WERI-Rb-1 (cell line): ENCODE measurements at regions not wholly inside any gene's neighbourhood (a gene's known extent, or its start where the extent isn't known, plus 50 kb on each side); places are given as distances from the start of the nearest gene placed in this dataset.

Experiments used
- DNase-seq: peaks from one replicate; pipeline ENCODE4 v3.0.0-alpha.2; 2020
- H3K27ac ChIP-seq: fragments of 250-450 bp; sonication (Bioruptor Pico); 2 replicates; pipeline ENCODE4 v1.5.1; 2020; ENCODE audit warnings: mild to moderate bottlenecking, moderate library complexity
- H3K27me3 ChIP-seq: fragments of 250-450 bp; sonication (Bioruptor Pico); 2 replicates; pipeline ENCODE4 v1.5.1; 2021; ENCODE audit warnings: mild to moderate bottlenecking, low read depth, moderate library complexity; ENCODE audit not compliant: insufficient read depth, severe bottlenecking
- H3K36me3 ChIP-seq: fragments of 250-450 bp; sonication (Bioruptor Pico); 2 replicates; pipeline ENCODE4 v1.5.1; 2020; ENCODE audit warnings: mild to moderate bottlenecking, moderate library complexity
- H3K4me3 ChIP-seq: 2 replicates; pipeline ENCODE4 v1.5.1; 2011; ENCODE audit warnings: low read depth, mild to moderate bottlenecking, control low read depth, low read length
- H3K9me3 ChIP-seq: fragments of 250-450 bp; sonication (Bioruptor Pico); 2 replicates; pipeline ENCODE4 v1.5.1; 2021; ENCODE audit warnings: mild to moderate bottlenecking, moderate library complexity; ENCODE audit not compliant: severe bottlenecking
- TF ChIP-seq, protein P1 (sequence below): IDR thresholded peaks from 2 replicates; pipeline ENCODE4 v1.5.1; 2011; ENCODE audit warnings: low read depth, mild to moderate bottlenecking, control low read depth, inconsistent platforms, low read length

DNA sequence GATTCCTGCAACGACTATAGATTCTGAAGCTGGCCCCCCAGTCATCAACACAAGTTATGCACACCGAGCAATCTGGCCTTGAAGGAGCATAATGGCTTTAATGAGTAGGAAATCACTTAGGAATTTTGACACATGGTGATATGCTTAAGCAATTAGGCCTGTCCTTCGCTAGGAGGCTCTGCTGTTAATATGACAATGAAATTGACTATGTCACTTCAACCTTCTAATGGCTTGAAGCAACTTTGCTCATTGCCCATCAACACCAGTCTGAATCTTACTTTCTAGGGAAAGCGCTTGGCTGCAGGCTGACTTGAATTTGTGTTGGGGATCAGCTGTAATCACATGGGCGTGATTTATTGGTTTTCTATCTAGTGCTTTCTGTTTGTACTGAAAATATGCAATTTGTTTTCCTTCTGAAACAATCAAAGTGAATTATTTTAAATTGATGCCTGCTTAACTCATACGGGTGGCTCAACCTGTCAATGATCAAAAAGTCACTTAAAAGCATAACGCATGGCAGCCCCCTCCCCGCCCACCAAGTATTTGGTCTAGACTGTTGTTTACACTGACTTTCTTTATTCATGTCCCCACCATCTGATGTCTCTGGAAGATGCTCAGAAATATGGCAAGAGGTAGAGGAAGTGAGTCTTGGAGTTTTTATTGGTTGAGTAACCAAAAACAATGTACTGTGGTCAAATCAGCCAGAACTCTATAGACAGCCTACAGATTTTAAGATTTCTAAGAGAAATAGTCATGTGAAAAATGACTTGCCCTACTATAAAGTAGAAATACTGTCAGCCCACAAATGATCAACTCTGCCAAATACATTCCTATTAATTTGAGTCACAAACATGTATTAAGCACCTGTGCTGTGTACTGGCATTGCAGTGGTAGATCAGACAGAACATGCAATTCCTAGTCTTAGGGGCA is 344.9 kb downstream of the RBM43 start:
- H3K9me3 ChIP-seq, result no peaks in the 10 kb centered on the region
- no peaks in the 10 kb centered on the region for H3K36me3 ChIP-seq
- no peak for DNase-seq
- H3K27me3 ChIP-seq, result no peaks in the 10 kb centered on the region
- H3K27ac ChIP-seq, result no peak overlapping the region
- no peak overlapping the region for H3K4me3 ChIP-seq
- TF ChIP-seq, protein P1, sequence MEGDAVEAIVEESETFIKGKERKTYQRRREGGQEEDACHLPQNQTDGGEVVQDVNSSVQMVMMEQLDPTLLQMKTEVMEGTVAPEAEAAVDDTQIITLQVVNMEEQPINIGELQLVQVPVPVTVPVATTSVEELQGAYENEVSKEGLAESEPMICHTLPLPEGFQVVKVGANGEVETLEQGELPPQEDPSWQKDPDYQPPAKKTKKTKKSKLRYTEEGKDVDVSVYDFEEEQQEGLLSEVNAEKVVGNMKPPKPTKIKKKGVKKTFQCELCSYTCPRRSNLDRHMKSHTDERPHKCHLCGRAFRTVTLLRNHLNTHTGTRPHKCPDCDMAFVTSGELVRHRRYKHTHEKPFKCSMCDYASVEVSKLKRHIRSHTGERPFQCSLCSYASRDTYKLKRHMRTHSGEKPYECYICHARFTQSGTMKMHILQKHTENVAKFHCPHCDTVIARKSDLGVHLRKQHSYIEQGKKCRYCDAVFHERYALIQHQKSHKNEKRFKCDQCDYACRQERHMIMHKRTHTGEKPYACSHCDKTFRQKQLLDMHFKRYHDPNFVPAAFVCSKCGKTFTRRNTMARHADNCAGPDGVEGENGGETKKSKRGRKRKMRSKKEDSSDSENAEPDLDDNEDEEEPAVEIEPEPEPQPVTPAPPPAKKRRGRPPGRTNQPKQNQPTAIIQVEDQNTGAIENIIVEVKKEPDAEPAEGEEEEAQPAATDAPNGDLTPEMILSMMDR, result no peak

DNA sequence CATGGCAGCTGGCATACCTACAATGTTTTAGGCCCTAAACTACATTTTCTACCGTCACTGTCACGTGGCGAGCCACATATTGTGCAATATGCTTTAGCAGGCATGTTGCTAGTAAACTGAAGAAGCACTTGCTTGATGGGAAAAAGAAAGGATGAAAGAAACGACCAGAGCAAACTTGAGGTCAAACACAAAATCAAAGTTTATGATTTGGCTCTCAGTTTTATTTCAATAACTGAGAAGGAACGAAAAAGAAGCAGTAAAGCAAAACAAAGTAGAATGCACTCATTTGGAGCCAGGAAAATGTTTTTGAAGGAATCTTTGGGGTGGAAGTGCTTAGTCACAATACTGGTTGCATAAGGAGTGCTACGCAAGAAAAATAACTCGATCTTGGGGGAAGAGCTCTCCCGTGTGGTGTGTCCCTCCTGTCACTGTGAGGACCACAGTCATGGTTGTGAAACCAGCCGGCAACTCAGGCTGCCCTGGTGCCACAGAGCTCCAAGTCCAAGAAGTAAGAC is 349.8 kb downstream of the RBM43 start:
- no peak overlapping the region for H3K27ac ChIP-seq
- peaks cover 3% of the 10 kb centered on the region for H3K9me3 ChIP-seq
- no peaks in the 10 kb centered on the region for H3K36me3 ChIP-seq
- H3K4me3 ChIP-seq, result no peak overlapping the region
- TF ChIP-seq, protein P1, result peak; percentile 31; the same call in 1 of the 2 replicates
- no peaks in the 10 kb centered on the region for H3K27me3 ChIP-seq
- peak; percentile 27 for DNase-seq

DNA sequence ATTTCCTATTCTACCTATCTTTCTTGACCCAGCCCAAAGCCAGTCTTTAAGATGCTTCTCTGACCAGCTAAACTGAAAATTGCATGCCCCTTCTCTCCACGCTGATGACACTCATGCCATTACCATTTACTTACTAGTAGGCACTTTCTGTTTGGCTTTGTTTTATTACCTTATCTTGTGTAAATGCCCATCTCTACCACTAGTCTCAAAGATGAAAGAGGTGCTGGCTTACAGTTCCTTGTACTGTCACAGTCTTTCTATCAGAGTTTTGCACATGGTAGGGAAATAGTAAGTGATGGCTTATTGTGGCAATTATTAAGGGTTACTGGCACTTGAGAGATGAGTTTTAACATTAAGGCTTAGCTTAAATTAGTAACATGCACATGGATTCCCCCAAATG is 352.1 kb downstream of the RBM43 start:
- Histone ChIP-seq H3K36me3 (no peaks in the 10 kb centered on the region), H3K27ac (no peak overlapping the region), H3K4me3 (no peak overlapping the region), H3K27me3 (no peaks in the 10 kb centered on the region), H3K9me3 (peaks cover 3% of the 10 kb centered on the region)
- no peak for DNase-seq
- TF ChIP-seq, protein P1, result no peak

DNA sequence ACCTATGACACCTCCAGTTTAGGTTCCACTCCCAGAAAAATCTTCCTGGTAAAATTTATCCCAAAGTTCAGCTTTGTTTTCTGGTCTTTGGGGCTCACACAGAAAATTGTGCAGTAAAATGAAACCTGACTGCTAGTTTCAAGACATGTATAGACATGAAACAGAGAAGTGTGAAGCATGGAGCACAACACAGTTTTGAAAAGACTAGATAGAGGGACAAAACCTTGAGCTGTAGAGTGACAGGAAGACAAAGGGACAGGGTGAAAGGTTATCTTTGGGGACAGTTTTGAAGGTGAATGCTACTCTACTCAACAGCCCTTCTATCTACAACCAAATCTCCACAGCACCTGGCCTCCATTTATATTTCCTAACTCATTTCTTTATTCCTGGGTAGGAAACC is 352.6 kb downstream of the RBM43 start:
- no peaks in the 10 kb centered on the region for H3K27me3 ChIP-seq
- H3K27ac ChIP-seq, result no peak overlapping the region
- H3K9me3 ChIP-seq, result peaks cover 3% of the 10 kb centered on the region
- no peak for DNase-seq
- TF ChIP-seq, protein P1, result no peak
- H3K36me3 ChIP-seq, result no peaks in the 10 kb centered on the region
- H3K4me3 ChIP-seq, result no peak overlapping the region

DNA sequence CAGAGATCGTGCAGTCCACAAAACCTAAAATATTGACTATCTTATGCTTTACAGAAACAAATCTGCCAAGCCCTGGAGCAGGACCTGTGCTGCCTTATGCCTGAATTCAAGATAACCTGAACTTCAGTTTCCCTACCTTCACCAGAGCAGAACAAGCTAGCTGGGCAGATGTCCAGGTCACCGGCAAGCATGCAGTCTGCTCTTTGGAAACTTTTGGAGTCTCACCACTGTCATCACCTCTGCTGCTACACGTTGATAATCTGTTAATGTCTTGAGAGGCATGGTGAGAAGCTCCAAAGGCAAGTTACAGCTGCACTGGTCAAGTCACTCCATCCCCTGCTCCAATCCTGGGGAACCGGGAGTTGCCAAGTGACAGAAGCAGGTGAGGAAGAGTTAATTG is 354.2 kb downstream of the RBM43 start:
- Histone ChIP-seq H3K9me3 (peaks cover 3% of the 10 kb centered on the region), H3K4me3 (no peak overlapping the region), H3K36me3 (no peaks in the 10 kb centered on the region), H3K27ac (no peak overlapping the region), H3K27me3 (no peaks in the 10 kb centered on the region)
- DNase-seq, result no peak
- TF ChIP-seq, protein P1, result no peak
